ENCODE measurements at regions not wholly inside any gene's neighbourhood (a gene's known extent, or its start where the extent isn't known, plus 50 kb on each side); places are given as distances from the start of the nearest gene placed in this dataset.
"Not testable (repeated sequence)": the region's sequence is repeated elsewhere in the genome, so short reads cannot be mapped to it uniquely, and the experiment has no call there.

DNA sequence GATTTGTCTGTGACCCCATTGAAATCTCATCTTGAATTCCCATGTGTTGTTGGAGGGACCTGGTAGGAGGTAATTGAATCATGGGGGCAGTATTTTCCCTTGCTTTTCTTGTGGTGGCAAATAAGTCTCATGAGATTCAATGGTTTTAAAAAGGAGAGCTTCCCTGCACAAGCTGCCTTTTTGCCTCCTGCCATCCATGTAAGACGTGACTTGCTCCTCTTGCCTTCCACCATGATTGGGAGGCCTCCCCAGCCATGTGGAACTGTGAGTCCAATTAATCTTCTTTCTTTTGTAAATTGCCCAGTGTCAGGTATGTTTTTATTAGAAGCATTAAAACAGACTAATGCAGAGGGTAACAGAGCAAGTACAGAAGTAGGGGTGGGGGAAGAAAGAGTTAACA lies 1097.0 kb upstream of the ADGRB3 start:
- no peak for DNase-seq (ENCODE audit: low spot score)

DNA sequence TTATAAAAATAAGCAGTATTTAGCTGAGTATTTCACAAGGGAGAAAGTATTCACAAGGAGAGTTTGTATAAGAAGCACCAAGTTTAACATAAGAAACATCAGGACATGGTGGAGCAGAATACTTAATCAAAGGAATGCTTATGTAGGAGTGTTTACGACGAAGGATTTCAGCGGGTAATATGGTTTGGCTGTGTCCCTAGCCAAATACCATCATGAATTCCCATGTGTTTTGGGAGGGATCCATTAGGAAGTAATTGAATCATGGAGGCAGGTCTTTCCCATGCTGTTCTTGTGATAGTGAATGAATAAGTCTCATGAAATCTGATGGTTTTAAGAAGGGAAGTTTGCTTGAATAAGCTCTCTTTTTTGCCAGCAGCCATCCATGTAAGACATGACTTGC lies 1099.1 kb upstream of the ADGRB3 start:
- DNase-seq (ENCODE audit: low spot score): no peak

DNA sequence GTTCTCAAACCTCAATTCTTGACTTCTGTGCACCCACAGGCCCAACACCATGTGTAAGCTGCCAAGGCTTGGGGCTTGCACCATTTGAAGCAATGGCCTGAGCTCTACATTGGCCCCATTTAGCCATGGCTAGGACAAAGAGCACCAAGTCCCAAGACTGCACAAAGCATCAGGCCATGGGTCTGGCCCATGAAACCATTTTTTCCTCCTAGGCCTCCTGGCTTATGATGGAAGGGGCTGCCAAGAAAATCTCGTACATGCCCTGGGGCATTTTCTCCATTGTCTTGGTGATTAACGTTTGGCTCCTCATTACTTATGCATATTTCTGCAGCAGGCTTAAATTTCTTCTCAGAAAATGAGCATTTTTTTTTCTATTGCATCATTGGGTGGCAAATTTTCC lies 1128.7 kb upstream of the ADGRB3 start:
- DNase-seq (ENCODE audit: low spot score): no peak

DNA sequence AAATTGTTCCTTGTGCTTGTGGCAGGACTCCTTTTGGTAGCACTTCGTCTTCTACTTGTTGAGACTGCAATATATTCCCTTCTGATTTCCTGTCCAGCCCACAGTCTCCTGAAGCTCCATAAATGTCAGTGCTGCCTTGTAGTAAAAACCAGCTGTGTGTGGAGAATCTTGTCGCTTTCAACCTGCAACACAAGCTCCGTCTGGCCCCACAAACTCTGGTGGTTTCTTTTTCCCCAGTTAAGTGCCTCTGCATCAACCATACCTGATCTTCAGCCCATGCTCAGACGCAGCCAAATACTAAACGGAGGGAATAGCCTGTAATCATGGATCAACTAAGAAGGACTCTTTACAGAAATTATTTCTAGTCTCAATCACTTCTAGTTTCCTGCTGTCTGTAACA lies 1133.3 kb upstream of the ADGRB3 start:
- no peak for DNase-seq (ENCODE audit: low spot score)

DNA sequence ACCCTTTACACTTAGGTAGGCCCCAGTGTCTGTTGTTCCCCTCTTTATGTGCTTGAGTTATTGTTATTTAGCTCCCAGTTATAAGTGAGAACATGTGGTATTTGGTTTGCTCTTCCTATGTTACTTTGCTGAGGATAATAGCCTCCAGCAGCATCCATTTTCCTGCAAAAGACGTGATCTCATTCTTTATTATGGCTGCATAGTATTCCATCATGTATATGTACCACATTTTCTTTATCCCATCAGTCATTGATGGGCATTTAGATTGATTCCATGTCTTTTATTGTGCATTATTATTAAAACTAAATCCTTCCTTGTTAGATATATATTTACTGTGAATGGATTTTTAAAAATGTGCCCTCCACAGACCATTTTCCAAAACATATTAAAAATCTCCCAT lies 1137.3 kb upstream of the ADGRB3 start:
- no peak for DNase-seq (ENCODE audit: low spot score)

DNA sequence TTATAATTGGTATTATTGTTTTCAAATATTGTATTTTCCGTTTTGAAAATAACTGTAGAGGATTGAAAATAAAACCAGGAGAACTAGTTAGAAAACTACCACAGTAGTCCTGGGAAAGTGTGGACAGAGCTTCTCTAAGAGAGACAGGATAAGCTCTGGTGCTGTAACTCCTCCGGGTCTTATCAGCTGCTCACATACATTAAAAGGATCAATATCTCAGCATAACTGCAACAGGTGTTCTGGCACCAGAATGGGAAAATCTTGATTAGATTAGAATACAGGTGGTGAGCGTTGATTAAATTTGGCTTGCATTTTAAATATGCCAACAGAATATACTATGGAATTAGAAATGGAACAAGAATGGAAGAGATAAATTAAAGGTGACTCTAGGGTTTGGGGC lies 1138.9 kb upstream of the ADGRB3 start:
- no peak for DNase-seq (ENCODE audit: low spot score)

DNA sequence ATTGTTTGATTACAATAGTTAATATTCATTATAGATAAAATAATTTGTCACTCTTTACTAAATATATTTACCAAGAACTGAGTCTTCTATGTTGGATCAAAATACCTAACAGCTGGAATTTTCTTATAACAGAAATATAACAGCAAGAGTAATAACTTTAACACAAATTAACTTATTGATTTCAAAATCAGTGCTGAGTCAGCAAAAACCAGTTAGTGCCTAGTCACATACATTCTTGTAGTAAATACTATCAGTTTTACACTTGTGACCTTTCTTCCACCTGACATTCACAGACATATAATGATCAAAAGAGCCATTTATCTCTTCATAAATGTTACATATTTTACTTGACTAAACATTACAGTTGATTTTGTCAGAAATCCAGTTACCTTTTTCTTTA lies 1141.4 kb upstream of the ADGRB3 start:
- no peak for DNase-seq (ENCODE audit: low spot score)

DNA sequence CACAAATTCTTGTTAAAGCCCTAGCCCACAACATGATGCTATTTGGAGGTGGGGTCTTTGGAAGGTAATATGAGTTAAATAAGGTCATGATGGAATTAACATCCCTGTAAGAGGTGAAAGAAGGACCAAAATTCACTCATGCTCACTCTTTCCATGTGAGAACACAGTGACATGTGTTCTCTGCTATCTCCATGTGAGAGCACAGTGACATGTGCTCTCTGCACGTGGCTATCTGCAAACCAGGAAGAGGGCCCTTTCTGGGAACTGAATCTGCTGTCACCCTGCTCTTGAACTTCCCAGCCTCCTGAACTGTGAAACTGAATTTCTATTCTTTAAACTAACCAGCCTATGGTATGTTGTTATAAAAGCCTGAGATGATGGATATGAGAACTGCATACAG lies 1159.4 kb upstream of the ADGRB3 start:
- DNase-seq (ENCODE audit: low spot score): no peak

DNA sequence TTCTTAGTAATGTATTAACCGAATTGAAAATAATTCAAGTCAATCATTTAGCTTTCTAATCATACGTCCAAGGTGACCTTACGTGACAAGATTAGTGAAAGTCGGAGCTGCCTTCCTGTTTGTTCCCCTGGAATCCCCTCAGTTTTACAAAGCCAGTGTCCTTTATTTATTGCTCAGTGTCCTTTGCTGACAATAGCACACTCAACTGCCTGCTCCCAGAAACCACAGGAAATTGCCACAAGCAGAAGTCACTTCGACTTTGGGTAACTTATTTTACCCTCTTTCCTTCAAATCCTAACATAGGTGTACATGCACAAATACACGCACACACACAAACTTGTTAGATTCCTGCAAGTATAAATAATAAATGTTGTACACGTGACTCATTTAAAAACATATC lies 1167.7 kb upstream of the ADGRB3 start:
- DNase-seq (ENCODE audit: low spot score): no peak

DNA sequence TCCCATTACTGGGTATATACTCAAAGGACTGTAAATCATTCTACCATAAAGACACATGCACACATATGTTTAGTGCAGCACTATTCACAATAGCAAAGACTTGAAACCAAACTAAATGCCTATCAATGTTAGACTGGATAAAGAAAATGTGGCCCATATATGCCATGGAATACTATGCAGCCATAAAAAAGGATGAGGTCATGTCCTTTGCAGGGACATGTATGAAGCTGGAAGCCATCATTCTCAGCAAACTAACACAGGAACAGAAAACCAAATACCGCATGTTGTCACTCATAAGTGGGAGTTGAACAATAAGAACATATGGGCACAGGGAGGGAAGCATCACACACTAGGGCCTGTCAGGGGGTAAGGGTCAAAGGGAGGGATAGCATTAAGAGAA lies 1172.4 kb upstream of the ADGRB3 start:
- DNase-seq (ENCODE audit: low spot score): not testable (repeated sequence)

DNA sequence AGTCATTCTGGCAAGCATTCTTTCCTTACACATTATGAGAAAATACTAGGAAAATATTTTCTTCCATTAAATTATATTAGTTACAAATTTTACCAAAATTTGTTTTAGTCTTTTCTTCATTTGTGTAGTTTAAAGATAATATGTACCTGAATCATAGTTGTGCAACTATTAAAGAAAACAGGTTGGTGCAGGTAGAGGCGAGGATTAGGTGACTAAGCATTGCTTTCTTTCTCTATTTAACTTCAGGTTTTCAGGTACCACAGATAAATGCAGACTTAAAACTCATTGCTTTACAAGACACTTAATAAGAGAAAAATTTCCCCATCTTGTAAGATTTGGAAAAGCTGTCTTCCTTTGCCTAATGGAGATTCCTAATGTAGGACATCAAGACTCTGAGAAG lies 1175.5 kb upstream of the ADGRB3 start:
- DNase-seq (ENCODE audit: low spot score): no peak

DNA sequence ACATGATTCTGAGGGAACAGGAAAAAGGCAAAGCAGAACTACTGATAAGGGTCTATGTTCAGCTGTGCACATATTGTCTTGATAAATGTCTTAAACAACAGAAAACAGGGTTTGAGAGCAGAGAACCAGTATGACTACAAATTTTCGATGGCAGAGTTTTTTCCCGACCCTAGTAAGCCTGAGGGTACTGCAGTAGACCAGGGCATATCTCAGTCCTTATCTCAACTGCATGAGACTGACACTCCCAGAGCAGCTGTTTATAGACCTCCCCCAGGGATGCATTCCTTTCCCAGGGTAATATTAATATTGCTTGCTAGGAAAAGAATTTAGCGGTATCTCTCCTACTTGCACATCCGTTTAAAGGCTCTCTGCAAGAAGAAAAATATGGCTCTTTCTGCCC lies 1176.8 kb upstream of the ADGRB3 start:
- no peak for DNase-seq (ENCODE audit: low spot score)

DNA sequence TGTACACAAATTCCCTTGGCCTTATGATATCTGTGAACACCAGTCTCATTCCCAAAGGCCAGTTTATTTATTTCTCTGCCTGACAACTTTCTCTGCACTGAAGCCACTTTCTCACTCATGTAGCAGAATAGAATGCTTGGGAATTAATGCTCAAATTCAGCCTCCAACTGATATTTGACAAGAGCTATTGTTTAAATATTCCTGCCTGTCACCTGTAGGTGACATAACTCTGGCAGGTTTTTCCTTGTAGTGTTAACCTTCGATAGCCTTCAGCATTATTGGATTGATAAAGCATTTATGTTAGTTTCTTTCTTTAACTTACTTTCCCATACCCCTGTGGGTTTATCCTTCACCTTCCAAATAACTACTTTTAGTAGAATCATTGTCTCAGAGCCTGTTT lies 1183.2 kb upstream of the ADGRB3 start:
- DNase-seq (ENCODE audit: low spot score): no peak

DNA sequence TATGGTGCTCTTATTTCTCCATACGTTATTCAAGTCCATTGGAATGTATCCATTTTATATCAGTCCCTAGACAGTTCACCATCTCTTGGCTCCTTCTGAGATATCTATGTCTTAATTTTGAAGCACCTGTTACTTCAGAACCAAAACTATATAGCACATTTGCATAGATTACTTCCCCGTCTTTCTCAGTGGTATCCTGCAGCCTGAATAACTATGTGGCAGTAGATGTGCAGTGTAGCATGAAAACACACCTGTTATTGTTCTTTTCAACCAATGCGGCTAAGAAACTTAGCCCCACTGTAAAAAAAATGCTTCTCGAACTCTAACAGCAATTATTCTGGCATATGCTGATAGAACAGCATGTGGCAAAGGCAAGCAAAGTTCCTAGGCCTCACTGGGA lies 1184.4 kb upstream of the ADGRB3 start:
- no peak for DNase-seq (ENCODE audit: low spot score)

DNA sequence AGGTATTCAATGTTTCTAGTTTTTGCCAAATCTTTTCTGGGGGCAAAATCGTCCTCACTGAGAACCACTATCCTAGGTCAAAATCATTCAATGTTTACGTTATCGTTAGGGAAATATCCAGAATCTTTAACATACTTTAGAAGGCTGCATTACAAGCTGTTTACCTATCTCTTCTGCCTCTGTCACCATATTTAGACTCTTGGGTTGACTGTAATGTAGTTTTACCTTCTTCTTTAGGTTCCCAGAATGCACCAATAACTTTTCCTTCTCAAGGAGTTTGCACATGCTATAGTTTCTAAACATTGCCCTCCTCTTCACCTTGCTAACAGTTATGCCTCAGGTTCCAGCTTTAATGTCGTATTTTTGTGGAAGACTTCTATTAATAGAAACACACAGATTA lies 1185.5 kb upstream of the ADGRB3 start:
- DNase-seq (ENCODE audit: low spot score): no peak

DNA sequence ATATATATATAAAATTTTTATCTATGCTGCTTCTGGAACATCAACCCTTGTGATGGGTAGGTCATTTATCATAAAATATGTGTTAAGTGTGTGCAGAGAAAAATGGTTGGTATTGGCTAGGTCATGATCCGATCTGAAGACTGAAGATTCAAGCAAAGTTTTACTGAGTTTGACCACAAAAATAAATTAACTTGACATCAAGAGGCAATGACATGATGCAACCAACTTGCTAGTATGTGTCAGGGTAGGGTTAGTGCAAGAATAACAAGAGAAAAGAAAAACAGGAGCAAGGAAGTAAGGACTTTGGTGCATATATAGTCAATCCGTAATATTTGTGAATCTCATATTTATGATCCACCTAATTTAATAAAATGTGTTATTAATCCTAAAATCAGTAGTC lies 1202.0 kb upstream of the ADGRB3 start:
- no peak for DNase-seq (ENCODE audit: low spot score)

DNA sequence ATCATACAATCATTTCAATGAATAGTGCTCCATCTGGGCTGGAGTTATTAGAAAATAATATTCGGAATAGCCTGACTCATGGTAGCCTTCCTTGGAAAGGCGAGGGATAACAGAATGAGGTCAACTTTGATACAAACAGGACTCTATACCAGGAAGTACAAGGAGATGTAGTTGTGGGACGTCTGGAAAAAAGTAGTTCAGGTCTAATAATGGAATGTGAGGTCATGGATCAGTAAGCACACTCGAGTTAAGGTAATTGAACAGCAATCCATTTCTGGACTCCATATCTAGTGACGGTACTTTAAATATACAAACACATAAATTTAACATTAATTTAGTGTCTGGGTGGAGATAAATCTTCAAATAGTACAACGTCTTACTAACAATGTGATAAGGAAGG lies 1204.0 kb upstream of the ADGRB3 start:
- DNase-seq (ENCODE audit: low spot score): no peak

DNA sequence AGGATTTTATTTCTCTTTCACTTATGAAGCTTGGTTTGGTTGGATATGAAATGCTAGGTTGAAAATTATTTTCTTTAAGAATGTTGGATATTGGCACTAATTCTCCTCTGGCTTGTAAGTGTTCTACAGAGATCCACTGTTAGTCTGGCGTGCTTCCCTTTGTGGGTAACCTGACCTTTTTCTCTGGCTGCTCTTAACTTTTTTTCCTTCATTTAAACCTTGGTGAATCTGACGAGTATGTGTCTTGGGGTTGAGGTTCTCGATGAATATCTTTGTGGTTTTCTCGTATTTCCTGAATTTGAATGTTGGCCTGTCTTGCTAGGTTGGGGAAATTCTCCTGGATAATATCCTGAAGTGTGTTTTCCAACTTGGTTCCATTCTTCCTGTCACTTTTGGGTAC lies 1208.4 kb upstream of the ADGRB3 start:
- DNase-seq (ENCODE audit: low spot score): not testable (repeated sequence)

DNA sequence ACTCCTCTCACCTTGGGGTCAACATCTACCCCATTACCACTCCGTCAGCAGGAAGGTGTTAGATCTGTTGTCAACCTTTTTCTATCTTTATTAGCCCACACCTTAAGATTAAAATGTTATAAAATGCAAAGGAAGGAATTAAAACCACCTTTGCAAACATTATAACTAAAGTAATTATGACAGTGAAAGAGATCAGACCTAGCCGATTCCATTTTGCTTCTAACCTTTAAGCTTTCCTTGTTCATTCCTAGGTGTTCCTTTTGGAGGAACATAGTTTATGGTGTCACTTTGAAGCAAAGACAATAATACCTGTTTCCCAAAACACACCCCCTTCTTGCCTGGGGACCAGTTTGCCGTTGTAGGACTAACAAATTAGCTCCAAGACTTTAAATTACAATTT lies 1223.0 kb upstream of the ADGRB3 start:
- no peak for DNase-seq (ENCODE audit: low spot score)

DNA sequence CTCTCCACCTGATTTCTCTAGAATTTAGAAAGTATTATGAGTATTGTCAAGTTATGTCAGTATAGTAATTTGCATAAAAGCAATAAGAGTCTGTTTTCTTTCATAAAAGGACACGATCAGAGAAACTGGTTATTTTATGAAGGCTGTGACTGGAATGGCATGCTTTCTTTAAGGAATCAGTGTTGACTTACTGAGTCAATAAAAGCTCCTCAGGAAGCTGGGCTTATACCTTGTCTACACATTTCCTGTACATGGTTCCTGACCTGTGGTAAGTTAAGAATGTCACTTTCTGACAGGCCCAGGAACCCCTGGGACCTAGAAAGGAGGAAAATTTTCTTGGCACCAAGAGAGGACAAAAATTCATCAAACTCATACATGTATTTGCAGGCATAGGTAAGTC lies 1224.0 kb upstream of the ADGRB3 start:
- DNase-seq (ENCODE audit: low spot score): no peak

DNA sequence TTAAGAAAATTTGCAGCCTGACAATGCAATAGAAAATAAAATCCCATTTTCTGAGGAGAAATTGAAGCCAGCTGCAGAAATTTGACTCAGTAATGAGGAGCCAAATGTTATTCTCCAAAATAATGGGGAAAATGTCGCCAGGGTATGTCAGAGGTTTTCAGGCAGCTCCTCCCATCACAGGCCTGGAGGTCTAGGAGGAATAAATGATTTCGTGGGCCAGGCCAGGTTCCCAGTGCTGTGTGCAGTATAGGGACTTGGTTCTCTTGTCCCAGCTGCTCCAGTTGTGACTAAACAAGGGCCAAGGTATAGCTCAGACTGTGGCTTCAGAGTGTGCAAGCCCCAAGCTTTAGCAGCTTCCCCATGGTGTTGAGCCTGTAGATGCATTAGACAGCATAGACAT lies 1240.8 kb upstream of the ADGRB3 start:
- DNase-seq (ENCODE audit: low spot score): no peak

DNA sequence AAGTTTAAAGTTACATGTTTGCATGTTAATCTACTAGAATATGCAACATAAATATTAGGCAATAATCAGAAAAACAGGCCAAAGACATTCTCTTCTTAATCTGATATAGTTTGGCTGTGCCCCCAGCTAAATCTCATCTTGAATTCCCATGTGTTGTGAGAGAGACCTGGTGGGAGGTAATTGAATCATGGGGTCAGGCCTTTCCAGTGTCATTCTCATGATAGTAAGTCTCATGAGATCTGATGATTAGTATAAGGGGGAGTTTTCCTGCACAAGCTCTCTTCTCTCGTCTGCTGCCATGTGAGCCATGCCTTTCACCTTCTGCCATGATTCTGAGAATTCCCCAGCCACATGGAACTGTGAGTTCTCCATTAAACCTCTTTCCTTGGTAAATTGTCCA lies 1241.7 kb upstream of the ADGRB3 start:
- DNase-seq (ENCODE audit: low spot score): no peak

DNA sequence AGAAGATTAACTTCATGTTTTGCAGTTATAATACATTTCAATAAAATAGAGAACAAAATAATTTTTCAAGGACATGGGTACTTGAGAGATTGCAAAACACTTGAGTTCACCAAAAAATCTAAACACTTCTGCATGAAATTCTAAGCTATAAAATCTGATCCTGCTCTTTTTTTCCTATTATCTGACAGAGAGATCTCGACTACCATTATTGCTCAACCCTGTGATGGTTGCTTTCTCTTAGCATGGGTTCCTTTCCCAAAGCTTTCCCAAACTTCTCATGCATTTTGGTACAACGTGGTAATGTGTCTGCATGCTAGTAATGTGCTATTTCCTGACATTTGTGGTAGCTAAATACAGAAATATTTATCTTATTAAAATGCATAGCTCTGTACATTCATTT lies 1243.1 kb upstream of the ADGRB3 start:
- DNase-seq (ENCODE audit: low spot score): no peak

DNA sequence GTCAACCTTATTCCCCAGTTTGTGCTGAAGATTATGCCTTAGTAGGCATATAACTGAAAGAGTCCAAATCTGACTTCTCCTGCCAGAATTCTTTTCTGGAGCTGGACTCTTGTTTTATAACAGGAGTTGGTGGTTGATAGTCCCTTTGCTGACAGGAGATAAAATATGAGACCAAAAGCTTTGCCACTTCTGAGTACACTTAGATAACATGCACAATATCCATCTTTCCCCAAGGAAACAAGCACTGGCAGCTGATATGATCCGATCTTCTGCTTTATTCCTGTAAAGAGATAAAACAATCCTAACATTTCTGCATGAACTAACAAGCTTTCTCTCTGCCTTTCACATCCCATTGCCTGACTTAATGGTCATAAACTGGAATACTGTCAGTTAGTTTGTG lies 1265.4 kb upstream of the ADGRB3 start:
- DNase-seq (ENCODE audit: low spot score): no peak

DNA sequence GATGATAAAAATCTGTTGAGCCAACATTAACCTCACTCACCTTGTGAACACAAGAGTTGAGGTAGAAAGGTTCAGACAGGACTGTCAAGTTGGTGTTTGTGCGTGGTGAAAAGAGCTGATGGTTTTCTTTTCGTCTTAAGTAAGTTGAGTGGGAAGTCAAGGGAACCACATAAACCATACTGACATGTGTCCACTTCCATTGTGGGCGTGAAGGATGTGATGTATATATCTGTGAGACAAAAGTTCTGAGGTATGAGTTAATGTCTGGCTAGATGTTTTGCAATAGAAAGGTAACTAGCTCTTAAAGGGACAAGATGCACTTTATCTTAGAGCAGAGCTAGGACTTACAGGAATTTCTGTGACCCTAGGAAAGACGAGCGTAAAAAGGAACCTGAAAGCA lies 1272.1 kb upstream of the ADGRB3 start:
- no peak for DNase-seq (ENCODE audit: low spot score)

DNA sequence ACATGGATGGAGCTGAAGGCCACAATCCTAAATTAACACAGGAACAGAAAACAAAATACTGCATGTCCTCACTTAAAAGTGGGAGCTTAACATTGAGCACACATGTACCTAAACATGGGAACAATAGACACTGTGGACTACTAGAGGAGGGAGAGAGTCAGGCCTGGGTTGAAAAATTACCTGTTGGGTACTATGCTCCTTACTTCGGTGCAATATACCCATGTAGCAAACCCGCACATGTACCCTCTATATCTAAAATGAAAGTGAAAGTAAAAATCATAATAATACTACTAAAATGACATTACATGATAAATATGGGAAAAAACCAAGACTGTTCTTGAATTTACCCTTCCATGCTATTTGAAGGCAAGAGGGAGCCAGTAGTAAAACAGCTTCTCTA lies 1273.8 kb upstream of the ADGRB3 start:
- no peak for DNase-seq (ENCODE audit: low spot score)

Data from hepatic stellate cell (primary cell).